Ascending aorta (tissue), 2 donors: ENCODE measurements at regions not wholly inside any gene's neighbourhood (a gene's known extent, or its start where the extent isn't known, plus 50 kb on each side); places are given as distances from the start of the nearest gene placed in this dataset.

ENCODE experiments used
- DNase-seq, 2 donors: peaks; one replicate each; pipeline ENCODE4 v3.0.0-alpha.2; 2019; ENCODE audit warnings: low spot score in 2 of 2
- H3K27ac ChIP-seq, 2 donors: fragments of 200-600 bp; sonication (generic); one replicate each; pipeline ENCODE4 v1.5.1; 2016 to 2017; ENCODE audit warnings: mild to moderate bottlenecking in 1 of 2
- H3K27me3 ChIP-seq: fragments of 200-600 bp; sonication (generic); one replicate; pipeline ENCODE4 v1.5.1; 2017
- H3K36me3 ChIP-seq, 2 donors: fragments of 200-600 bp; sonication (generic); one replicate each; pipeline ENCODE4 v1.5.1; 2016
- H3K4me1 ChIP-seq, 2 donors: fragments of 200-600 bp; sonication (generic); one replicate each; pipeline ENCODE4 v1.5.1; 2016 to 2017; ENCODE audit warnings: mild to moderate bottlenecking in 1 of 2
- H3K4me3 ChIP-seq, 2 donors: fragments of 200-600 bp; sonication (generic); one replicate each; pipeline ENCODE4 v1.5.1; 2016 to 2017; ENCODE audit warnings: mild to moderate bottlenecking in 1 of 2
- H3K9me3 ChIP-seq, 2 donors: fragments of 200-600 bp; sonication (generic); one replicate each; pipeline ENCODE4 v1.5.1; 2016
- intact Hi-C: fragments of 100-400 bp; cut with DNase I; formaldehyde crosslinking; loops from one replicate; pipeline ENCODE4 v1.15.1; 2023
- TF ChIP-seq, protein P1 (sequence below), 3 experiments: fragments of 200-600 bp in 2 of 3; fragments of 450-650 bp in 1 of 3; sonication (generic) in 2 of 3; IDR thresholded peaks; one replicate each; pipeline ENCODE4 v1.5.1; 2016 to 2019; ENCODE audit warnings: antibody characterized with exemption in 3 of 3, mild to moderate bottlenecking in 1 of 3, moderate library complexity in 1 of 3

DNA sequence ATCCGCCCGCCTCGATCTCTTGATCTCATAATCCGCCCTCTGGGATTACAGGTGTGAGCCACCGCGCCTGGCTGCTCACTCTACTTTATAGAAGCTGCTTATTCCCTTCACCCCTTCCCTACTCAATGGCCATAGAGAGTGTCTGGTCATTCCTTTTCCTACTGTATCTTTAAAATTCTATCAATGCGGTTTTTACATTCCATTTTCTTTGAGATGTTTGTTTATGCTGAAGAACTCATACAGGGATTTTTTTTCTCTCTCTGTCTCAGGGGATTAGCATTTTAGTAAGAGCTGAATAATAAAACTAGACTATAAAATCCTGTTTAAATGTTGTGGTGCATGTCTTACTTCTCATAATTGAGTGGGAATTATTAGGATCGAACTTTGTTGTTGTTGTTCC is 218.6 kb upstream of the FOXN3 start:
- Histone ChIP-seq H3K27ac (no peak overlapping the region), H3K4me3 (no peak overlapping the region), H3K27me3 (no peaks in the 10 kb centered on the region), H3K4me1 (no peaks in the 10 kb centered on the region), H3K36me3 (no peaks in the 10 kb centered on the region), H3K9me3 (peaks cover 0 to 11% of the 10 kb centered on the region in 2 donors)
- TF ChIP-seq, protein P1, sequence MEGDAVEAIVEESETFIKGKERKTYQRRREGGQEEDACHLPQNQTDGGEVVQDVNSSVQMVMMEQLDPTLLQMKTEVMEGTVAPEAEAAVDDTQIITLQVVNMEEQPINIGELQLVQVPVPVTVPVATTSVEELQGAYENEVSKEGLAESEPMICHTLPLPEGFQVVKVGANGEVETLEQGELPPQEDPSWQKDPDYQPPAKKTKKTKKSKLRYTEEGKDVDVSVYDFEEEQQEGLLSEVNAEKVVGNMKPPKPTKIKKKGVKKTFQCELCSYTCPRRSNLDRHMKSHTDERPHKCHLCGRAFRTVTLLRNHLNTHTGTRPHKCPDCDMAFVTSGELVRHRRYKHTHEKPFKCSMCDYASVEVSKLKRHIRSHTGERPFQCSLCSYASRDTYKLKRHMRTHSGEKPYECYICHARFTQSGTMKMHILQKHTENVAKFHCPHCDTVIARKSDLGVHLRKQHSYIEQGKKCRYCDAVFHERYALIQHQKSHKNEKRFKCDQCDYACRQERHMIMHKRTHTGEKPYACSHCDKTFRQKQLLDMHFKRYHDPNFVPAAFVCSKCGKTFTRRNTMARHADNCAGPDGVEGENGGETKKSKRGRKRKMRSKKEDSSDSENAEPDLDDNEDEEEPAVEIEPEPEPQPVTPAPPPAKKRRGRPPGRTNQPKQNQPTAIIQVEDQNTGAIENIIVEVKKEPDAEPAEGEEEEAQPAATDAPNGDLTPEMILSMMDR (IDR thresholded peaks at IDR 0.05), result no peak
- intact Hi-C loops, result no loop called here
- DNase-seq, result no peak

GRCh38 chr14:89634037-89634436 is 217.0 kb upstream of the FOXN3 start:
- no peak for DNase-seq
- H3K9me3 ChIP-seq, result peaks cover 0 to 5% of the 10 kb centered on the region in 2 donors
- H3K4me3 ChIP-seq, result no peak overlapping the region
- TF ChIP-seq, protein P1 (IDR thresholded peaks at IDR 0.05), result no peak
- H3K4me1 ChIP-seq, result no peaks in the 10 kb centered on the region
- H3K27ac ChIP-seq, result no peak overlapping the region
- no peaks in the 10 kb centered on the region for H3K36me3 ChIP-seq
- no peaks in the 10 kb centered on the region for H3K27me3 ChIP-seq
- intact Hi-C loops, result no loop called here

GRCh38 chr14:89630101-89630829 is 213.2 kb upstream of the FOXN3 start:
- Histone ChIP-seq H3K4me3 (no peak overlapping the region), H3K9me3 (no peaks in the 10 kb centered on the region), H3K27ac (no peak overlapping the region), H3K4me1 (no peaks in the 10 kb centered on the region), H3K36me3 (no peaks in the 10 kb centered on the region), H3K27me3 (no peaks in the 10 kb centered on the region)
- no peak for DNase-seq
- intact Hi-C loops, result no loop called here
- TF ChIP-seq, protein P1 (IDR thresholded peaks at IDR 0.05), result no peak

- H3K4me3 ChIP-seq, result no peak overlapping the region
- no peaks in the 10 kb centered on the region for H3K9me3 ChIP-seq
- H3K27ac ChIP-seq, result no peak overlapping the region
- intact Hi-C loops, result no loop called here
- H3K4me1 ChIP-seq, result no peaks in the 10 kb centered on the region
- no peaks in the 10 kb centered on the region for H3K36me3 ChIP-seq
- no peak for DNase-seq
- TF ChIP-seq, protein P1 (IDR thresholded peaks at IDR 0.05), result no peak
- no peaks in the 10 kb centered on the region for H3K27me3 ChIP-seq
Measured at GRCh38 chr14:89629383-89629782, 212.3 kb upstream of the FOXN3 start.

DNA sequence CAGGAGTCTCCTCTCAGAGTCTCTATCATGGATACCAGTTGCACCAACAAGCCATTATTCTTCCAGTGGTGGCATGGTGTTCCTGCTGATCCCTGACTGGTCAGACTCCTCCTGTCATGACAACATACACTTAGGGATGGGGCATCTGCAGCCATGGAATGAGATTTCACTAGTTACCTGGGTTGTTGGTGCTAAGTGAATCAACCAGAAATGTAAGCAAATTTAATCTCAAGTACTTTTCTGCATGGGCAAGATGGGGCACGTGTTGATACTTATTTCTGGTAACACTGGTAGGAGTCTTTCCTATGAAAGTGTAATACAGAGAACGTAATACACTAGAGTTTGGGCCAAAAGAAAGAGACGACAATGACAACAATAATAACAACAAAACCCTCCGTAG is 211.5 kb upstream of the FOXN3 start:
- H3K9me3 ChIP-seq, result no peaks in the 10 kb centered on the region
- H3K27me3 ChIP-seq, result no peaks in the 10 kb centered on the region
- TF ChIP-seq, protein P1 (IDR thresholded peaks at IDR 0.05), result no peak
- no peaks in the 10 kb centered on the region for H3K4me1 ChIP-seq
- no peaks in the 10 kb centered on the region for H3K36me3 ChIP-seq
- H3K4me3 ChIP-seq, result no peak overlapping the region
- H3K27ac ChIP-seq, result no peak overlapping the region
- intact Hi-C loops, result no loop called here
- no peak for DNase-seq
